HG02588 (cell line): ENCODE measurements at regions not wholly inside any gene's neighbourhood (a gene's known extent, or its start where the extent isn't known, plus 50 kb on each side); places are given as distances from the start of the nearest gene placed in this dataset.
"Not testable (repeated sequence)": the region's sequence is repeated elsewhere in the genome, so short reads cannot be mapped to it uniquely, and the experiment has no call there.

Experiments
- ATAC-seq: cut with Tn5 transposase; IDR thresholded peaks from one replicate; pipeline ENCODE4 v1.9.1; 2021; ENCODE audit warnings: mild to moderate bottlenecking, moderate library complexity; ENCODE audit not compliant: unreplicated experiment

- ATAC-seq, result not testable (repeated sequence)
These were observed 61.9 kb upstream of the NAA35 start for GRCh38 chr9:85878872-85879597.

GRCh38 chr9:85880507-85880906 is 60.4 kb upstream of the NAA35 start:
- ATAC-seq, result not testable (repeated sequence)

- ATAC-seq, result no peak
These were observed 56.7 kb upstream of the NAA35 start for GRCh38 chr9:85884256-85884655.

GRCh38 chr9:85890962-85891361 is 50.0 kb upstream of the NAA35 start:
- ATAC-seq, result no peak
